ENCODE measurements at regions not wholly inside any gene's neighbourhood (a gene's known extent, or its start where the extent isn't known, plus 50 kb on each side); places are given as distances from the start of the nearest gene placed in this dataset.

GRCh38 chr2:120486946-120487345 lies 141.0 kb downstream of the INHBB start:
- no peak for TF ChIP-seq CTCF (conservative IDR thresholded peaks at IDR 0.05; ENCODE audit: low read depth in 2 of 2)
- TF ChIP-seq POLR2AphosphoS5 (IDR thresholded peaks at IDR 0.05; ENCODE audit: low read depth): no peak
- TF ChIP-seq CREB1 (CRISPR knock-in tag; IDR thresholded peaks at IDR 0.05; ENCODE audit: low read depth): no peak
- no peak for TF ChIP-seq EZH2 (IDR thresholded peaks at IDR 0.05; ENCODE audit: low read depth, unreplicated experiment)
- no peak for TF ChIP-seq ZNF114 (CRISPR knock-in tag; IDR thresholded peaks at IDR 0.05)
